AG08396 (cell line): ENCODE measurements at regions not wholly inside any gene's neighbourhood (a gene's known extent, or its start where the extent isn't known, plus 50 kb on each side); places are given as distances from the start of the nearest gene placed in this dataset.
"Not testable (repeated sequence)": the region's sequence is repeated elsewhere in the genome, so short reads cannot be mapped to it uniquely, and the experiment has no call there.

Source experiments
- DNase-seq: peaks from one replicate; pipeline ENCODE4 v3.0.0; 2012; ENCODE audit warnings: low spot score, mixed read lengths

DNA sequence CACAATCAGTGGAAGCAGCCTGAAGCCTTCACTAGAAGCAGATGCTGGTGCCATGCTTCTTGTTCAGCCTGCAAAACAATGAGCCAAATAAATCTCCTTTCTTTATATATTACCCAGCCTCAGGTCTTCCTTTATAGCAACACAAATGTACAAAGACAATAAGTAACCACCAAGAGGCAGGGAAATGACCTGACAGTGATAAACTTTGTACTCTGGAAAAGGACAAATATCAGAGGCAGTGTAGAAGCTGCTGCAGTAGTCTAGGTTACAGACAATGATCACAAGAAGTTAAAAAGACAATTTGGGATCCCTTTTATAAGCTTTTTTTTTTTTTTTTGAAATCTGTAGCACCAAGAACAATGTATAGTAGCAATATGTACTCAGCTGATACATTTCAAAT is 760.3 kb downstream of the TTLL7 start:
- not testable (repeated sequence) for DNase-seq

DNA sequence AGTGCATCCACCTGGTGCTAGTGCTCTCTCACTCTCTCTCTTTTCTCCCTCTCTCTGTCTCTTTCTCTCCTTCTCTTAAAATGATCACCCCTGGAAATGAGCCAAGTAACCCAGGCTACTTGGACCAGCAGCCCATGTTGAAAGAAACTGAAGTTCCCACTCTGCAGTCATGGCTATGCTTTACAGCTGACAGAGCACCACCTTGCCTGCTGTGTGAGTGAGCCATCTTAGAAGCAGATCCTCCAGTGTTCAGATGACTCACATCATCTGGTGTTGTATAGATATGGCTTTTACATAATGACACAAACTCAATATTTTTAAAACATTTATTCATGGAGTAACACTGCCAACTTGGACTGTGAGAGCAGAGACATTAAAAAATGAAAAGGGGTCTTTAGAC is 779.1 kb downstream of the TTLL7 start:
- not testable (repeated sequence) for DNase-seq

DNA sequence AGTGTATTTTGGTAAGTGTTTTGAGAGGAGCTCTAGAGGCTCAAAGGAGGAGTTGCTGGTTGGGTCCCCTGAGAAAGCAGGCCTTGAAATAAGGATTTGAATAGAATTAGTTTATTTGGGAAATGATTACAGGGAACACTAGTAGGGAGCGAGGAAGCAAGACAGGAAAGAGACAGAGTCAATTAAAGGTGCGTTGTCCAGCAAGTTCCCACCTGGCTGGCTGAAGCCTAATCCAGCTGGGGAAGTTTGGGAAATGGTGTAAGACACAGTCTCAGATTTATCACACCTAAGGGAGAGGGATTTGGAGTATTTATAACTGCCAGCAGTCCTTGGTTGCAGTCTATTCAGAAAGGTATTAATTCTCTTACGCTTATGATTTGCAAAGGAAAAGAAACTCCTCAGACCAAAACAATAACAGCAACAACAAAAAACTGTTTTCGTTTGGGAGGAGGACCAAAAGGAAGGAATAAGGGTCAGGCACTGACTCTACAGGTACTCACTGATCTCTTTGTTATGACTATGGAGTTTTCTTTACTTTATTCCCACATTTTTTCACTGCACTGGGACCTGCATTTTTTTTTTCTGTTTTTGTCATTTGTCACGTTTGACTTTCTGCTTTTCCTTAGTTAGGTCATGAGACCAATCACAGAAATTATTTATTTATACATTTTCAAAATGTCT is 780.8 kb downstream of the TTLL7 start:
- DNase-seq: not testable (repeated sequence)

DNA sequence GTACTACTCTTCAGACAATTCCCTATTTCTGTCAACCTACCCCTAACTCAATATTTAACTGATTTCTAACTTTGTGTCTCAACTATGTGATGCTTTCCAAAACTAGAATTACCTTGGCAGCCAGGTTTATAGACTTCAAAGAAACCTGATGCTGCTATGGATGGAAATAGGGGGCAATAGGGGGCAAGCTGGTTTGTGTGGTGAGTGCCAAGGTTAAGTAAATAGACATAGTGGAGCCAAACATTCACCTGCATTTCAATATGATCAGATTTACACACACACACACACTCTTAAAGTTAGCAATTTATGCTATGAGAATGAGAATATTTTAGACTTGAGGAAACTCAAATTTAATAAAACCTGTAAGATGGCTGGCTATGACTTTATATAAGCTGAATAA is 784.6 kb downstream of the TTLL7 start:
- not testable (repeated sequence) for DNase-seq

DNA sequence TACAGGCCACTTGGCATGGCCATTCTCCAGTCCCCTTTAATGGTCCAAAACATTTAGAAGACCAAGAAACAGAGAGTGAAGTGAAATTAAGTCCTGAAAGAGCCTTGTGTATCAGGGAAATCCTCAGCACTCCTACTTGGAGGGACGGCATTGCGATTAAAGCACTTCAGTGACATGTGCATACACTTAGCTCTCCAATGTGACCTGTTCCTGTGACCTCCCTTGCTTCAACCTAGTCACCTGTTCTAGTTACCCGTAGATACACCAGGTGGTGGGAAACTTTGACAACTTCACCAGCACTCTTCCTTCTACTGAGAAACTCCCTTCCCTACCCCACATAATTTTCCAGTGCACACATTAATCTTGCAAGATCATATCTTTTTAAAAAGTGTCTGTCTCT is 785.3 kb downstream of the TTLL7 start:
- DNase-seq: not testable (repeated sequence)

DNA sequence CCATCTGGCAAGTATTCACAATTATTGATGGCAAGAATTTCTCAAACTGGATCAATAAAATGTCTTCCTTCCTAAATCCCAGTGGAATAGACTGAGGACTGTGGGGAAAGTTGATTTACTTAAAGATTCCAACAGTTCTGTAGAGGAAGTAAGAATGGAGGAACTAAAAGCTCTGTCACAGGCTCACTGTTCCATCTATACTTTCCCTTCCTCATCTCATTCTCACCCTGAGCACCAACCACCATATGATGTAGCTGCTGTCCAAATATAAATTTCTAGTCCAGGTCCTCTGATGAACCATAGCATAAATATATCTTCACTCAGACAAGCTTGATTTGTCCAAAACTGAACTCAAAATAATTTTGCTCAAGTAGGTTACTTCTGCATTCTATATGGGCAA is 786.9 kb downstream of the TTLL7 start:
- DNase-seq: not testable (repeated sequence)

DNA sequence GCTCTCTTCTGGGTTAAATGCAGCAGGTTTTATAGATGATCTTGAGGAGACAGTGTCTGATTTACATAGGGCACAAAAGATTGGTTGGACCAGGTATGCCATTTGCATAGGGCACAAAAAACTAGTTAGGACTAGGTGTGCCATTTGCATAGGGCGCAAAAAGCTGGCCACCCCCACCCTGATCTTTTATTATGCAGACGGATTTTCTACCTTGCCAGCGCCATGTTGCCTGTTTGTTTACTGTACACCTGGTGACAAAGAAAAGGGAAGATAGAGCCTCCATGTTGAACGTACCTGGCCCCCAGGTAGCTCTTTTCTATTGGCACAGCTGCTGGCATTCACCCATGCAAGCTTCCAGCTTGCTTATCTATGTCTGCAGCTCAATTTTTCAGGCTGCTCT is 790.4 kb downstream of the TTLL7 start:
- DNase-seq: not testable (repeated sequence)

DNA sequence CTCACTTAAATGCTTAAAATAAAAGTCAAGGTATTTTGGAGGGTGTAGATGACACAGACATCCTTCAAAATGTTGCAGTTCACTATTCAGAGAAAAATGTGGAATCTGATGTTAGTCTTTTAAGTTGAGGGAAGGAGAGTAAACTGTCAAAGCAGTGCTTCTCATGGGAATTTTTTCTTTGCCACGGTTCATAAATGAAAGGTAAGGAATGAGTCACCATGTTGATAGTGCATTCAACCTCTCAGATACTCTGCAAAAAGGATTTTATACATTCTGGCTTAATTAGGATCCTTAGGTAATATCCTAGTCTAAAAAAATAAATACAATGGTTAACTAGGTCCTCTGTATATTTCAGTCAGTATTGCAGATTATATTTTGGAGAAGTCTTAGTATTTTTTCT is 804.3 kb downstream of the TTLL7 start:
- DNase-seq: not testable (repeated sequence)

DNA sequence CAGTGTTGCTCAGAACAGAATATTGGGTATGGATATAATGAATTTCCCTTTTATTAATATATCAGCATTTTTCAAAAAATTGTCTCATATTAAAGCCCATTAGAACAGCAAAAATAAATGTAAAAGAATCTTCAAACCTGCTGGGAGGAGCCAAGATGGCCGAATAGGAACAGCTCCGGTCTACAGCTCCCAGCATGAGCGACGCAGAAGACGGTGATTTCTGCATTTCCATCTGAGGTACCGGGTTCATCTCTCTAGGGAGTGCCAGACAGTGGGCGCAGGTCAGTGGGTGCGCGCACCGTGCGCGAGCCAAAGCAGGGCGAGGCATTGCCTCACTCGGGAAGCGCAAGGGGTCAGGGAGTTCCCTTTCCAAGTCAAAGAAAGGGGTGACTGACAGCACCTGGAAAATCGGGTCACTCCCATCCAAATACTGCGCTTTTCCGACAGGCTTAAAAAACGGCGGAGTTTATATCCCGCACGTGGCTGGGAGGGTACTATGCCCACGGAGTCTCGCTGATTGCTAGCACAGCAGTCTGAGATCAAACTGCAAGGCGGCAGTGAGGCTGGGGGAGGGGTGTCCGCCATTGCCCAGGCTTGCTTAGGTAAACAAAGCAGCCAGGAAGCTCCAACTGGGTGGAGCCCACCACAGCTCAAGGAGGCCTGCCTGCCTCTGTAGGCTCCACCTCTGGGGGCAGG is 816.8 kb downstream of the TTLL7 start:
- DNase-seq: not testable (repeated sequence)

DNA sequence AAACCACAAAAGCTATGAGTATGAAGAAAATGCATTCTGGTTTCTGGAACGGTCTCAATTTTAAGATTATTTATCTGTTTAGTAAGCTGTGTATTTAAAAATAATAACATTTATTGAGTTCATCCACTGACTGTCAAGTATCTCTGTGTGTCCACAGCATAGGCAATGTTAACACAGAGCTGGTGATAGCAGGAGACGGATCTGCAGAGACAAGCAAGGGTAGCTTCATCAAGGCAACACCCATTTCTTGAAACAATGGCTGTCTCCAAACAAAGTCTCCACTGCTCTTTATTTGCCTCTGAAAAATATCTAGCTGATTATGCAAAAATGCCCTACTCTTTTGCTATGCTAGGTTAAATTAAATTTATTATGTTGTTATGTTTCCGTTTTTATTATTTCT is 818.3 kb downstream of the TTLL7 start:
- DNase-seq: not testable (repeated sequence)

DNA sequence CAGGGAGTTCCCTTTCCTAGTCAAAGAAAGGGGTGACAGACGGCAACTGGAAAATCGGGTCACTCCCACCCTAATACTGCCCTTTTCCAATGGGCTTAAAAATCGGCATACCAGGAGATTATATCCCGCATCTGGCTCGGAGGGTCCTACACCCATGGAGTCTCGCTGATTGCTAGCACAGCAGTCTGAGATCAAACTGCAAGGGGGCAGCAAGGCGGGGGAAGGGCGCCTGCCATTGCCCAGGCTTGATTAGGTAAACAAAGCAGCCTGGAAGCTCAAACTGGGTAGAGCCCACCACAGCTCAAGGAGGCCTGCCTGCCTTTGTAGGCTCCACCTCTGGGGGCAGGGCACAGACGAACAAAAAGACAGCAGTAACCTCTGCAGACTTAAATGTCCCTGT is 831.3 kb downstream of the TTLL7 start:
- not testable (repeated sequence) for DNase-seq

DNA sequence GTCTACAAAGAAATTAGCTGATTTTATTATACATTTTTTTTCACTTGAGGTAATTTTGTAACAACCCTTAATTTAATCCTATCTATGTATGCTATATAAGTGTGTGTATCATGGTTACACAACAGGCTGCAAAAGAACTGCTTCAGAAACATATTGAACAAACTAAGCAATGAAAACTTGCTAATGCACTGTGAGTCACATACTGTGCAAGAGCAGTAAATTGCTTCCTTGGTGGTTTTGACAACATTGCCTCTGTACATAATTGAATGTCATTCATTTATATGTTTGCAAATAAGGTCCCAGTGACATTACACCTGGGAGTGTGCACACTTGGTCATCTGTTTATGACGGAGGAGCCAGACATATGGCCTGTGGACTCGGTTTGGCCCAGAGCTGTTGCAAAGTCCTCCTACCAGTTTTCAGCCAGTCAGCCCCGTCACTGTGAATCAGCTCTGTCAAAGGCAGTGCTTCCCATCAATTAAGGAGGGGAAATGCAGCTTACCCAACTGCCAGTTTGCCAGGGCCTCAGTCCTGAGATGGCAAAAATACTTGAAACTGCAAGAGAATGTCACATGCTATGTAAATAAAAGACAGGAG is 835.0 kb downstream of the TTLL7 start:
- not testable (repeated sequence) for DNase-seq

DNA sequence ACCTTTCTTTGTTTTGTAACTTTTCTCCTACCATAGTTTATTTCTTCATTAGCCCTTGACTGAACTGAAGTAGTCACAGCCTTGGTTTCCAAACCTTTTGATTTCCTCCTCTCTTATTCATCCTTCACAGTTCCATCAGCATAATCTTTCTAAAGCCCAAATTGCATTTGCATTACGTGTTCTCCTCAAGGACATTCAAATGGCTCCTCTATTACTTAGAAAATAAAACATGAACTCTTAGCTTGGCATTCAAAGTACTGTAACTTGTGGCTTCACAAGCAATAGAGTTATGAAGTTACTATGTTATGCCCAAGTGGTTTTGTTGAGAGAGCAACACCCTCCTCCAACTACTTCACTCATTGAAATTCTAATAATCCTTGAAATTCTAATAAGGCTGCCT is 840.0 kb downstream of the TTLL7 start:
- not testable (repeated sequence) for DNase-seq

DNA sequence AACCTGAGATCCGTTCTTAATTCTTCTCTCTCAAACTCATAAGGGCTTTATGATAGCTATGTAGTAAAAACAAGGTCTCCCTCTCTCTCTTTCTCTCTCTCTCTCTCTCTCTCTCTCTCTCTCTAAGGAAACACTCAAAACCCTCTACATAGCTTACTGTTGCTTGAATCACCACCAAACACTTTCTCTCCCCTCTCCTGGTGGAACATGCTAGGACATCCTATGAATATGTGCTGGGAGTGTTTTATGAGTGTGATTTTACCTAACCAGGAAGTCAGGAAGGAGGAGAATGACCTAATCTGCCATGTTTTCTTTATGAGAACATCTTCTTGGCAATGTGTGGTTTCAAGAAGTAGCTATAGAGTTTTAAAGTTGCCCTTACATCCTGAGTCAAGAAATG is 844.6 kb downstream of the TTLL7 start:
- DNase-seq: not testable (repeated sequence)

DNA sequence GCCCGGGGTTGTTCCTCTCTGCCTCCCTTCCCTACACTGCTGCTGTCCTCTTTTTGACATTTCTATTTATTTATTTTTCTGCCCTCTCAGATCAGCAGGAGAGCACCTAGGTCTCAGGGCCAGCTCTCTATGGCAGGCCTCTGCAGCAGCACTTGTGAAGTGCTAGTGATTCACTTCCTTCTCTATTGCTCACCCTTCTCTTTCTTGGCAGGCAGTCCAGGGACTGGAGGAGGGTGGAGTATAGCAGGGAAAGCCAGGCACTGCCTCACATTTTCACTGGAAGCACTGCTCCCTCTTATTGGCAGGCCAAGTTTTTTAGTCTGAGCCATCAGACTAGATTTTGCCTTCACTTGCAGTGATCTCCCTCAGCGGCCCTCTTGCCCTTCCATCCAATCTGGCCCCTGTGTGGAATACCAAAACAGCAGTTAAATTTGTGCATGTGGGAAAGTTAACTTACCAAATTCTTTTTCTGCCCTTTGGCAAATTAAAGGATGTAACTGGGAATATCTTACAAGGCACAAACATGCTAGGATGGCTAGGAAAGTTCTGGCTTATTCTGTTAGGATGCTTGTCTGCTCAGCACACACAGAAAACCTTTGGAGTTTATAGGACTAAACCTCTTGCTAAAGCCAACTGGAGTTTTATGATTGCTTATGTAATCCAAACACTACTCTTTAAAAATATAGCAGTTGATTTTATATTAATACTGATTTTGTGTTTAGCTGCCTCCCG is 847.6 kb downstream of the TTLL7 start:
- DNase-seq: not testable (repeated sequence)

DNA sequence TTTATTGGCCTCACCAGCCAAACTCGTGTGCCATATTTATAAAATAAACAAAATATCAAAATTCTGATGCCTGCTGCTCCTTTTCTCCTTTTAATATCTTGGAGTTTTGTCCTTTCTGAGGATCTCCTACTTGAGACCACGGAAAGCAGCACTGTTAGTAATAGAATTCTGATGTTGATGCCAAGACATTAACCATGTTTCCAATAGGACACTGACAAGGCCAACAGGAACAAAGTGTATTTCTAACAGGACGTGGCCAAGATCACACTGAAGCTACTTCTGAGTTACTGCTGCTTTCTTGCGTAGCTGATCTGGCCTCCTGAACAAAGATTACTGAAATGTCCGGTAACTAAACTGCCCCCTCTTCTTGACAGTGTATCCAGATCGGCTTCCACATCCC is 848.5 kb downstream of the TTLL7 start:
- DNase-seq: not testable (repeated sequence)

DNA sequence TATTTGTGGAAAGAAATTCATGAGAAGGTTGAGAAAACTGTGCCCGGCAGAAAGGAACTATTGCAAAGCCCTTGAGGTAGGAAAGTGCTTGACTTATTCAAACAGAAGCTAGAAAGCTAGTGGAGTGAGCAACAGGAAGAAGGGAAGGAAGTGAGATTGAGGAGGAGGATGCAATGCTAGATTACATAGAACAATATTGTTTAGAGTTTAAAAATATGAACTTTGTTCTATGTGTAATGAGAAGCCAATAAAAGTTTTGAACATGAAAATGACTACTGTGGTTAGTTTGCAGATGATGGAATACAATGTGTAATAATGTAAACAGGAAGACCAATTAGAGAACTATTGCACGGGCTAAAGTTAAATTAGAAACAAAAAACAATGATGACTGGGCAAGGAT is 853.1 kb downstream of the TTLL7 start:
- not testable (repeated sequence) for DNase-seq

DNA sequence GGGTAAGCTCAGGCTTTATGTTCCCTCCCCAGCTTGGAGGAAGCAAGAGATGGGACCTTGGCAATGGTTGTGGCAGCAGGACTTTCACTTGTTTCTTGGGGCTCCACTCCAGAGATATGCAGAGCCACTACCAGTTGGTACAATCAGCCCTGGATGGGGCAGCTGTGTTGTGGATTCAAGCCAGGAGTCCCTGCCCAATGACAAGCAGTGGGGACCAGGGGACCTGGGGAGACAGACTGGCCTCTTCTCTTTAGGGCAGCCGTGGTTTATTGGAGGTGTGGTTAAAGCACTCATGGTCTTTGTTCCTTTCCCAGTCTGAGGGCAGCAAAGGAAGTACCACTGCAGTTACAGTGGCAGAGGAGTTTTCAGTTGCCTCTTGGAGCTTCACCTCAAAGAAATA is 856.1 kb downstream of the TTLL7 start:
- DNase-seq: not testable (repeated sequence)

DNA sequence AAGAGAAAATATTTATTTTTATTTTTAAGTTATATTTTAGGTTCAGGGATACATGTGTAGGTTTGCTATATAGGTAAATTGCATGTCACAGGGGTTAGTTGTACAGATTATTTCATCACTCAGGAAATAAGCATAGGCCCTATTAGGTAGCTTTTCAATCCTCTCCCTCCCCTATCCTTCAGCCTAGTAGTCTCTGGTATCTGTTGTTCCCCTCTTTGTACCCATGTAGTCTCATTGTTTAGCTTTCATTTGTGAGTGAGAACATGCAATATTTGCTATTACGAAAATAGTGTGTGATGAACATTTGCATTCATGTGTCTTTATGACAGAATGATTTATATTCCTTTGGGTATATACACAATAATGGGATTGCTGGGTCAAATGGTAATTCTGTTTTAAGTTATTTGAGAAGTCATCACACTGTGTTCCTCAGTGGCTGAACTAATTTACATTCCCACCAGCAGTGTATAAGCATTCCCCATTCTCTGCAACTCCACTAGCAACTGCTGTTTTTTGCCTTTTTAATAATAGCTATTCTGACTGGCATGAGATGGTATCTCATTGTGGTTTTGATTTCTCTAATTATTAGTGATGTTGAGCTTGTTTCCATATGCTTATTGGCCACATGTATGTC is 863.3 kb downstream of the TTLL7 start:
- not testable (repeated sequence) for DNase-seq

DNA sequence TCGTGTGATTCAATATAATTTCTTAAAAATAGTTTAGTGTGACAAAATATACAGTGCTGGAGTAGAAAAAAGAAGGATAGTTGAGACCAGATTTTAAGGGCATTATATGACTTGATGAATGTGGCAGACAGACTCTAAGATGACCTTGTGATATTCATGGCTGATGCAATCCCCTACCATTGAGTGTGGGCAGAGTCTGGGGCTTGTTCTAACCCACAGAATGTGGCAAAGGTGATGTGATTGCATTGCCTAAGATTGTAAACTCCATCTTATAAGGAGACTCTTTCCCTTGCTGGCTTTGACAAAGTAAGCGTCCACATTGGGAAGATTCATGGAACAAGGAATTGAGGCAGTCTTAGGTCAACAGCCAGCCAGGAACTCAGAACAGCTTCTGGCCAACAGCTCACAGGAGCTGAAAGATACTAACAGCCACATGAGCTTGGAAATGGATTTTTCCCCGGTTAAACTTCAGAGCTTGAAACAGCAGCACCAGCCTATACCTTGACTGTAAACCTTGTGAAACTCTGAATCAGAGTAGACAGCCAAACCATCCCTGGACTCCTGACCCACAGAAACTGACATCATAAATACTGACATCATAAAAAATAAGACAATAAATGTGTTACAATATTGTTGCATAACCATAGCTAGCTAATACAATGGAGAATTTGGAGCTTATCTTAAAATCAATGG is 864.5 kb downstream of the TTLL7 start:
- not testable (repeated sequence) for DNase-seq

DNA sequence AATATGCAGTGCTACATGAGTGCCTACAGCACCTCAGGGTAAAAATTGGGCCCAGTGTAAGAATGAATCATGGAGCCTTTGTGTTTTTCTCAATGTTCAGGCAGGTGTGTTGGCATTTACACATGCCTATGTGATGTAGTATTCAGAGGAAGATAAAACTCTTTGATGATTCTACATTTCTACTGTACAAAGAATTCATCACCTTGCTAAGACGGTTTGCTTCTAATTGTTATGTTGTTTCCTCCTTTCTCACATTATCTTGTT is 867.3 kb downstream of the TTLL7 start:
- DNase-seq: no peak
